PC-3 (cell line): ENCODE measurements at regions not wholly inside any gene's neighbourhood (a gene's known extent, or its start where the extent isn't known, plus 50 kb on each side); places are given as distances from the start of the nearest gene placed in this dataset.
A peak's percentile ranks its signal among the peaks of the same experiment; 100 is the strongest.
"Not testable (repeated sequence)": the region's sequence is repeated elsewhere in the genome, so short reads cannot be mapped to it uniquely, and the experiment has no call there.

Experiments used
- ATAC-seq: fragments of 200-7000 bp; cut with Tn5 transposase; 2 replicates; pipeline ENCODE4 v1.9.1; 2020; ENCODE audit warnings: mild to moderate bottlenecking, moderate library complexity
- BruUV-seq: library from RNA; stranded (reverse); fragments of 400-500 nt; replicated peaks from 2 replicates; lab custom pipeline; 2021; lab: Mats Ljungman, UMichigan
- CTCF ChIA-PET: fragments of 300-600 bp; sonication (Branson Sonifier 250); formaldehyde crosslinking; loops from one replicate; lab custom pipeline; 2022; ENCODE audit warnings: antibody characterized with exemption; lab: Charles Lee
- POLR2A ChIA-PET: fragments of 300-600 bp; sonication (Branson Sonifier 250); formaldehyde crosslinking; loops from one replicate; lab custom pipeline; 2022; ENCODE audit warnings: antibody characterized with exemption; ENCODE audit not compliant: unreplicated experiment; lab: Charles Lee
- DNase-seq: peaks from one replicate; pipeline ENCODE4 v3.0.0-alpha.2; 2015
- H2AFZ ChIP-seq: fragments of 300-600 bp; sonication (generic); 2 replicates; pipeline ENCODE4 v1.6.0; 2016; ENCODE audit warnings: antibody characterized with exemption, low read length
- H3F3A ChIP-seq: fragments of 300-600 bp; sonication (generic); one replicate; pipeline ENCODE4 v1.6.0; 2017; ENCODE audit warnings: antibody characterized with exemption, low read length, control low read depth, mild to moderate bottlenecking; ENCODE audit not compliant: unreplicated experiment
- H3K27ac ChIP-seq: fragments of 300-600 bp; sonication (generic); 2 replicates; pipeline ENCODE4 v1.5.1; 2016; ENCODE audit warnings: mild to moderate bottlenecking, low read length
- H3K27me3 ChIP-seq: fragments of 300-600 bp; sonication (generic); 2 replicates; pipeline ENCODE4 v1.6.1; 2016; ENCODE audit warnings: low read length, mixed read lengths
- H3K36me3 ChIP-seq: fragments of 300-600 bp; sonication (generic); 2 replicates; pipeline ENCODE4 v1.6.1; 2016; ENCODE audit warnings: low read depth, mixed run types, low read length, mixed read lengths
- H3K4me1 ChIP-seq: fragments of 300-600 bp; sonication (generic); 2 replicates; pipeline ENCODE4 v1.5.1; 2016; ENCODE audit warnings: low read length; ENCODE audit not compliant: insufficient read depth
- H3K4me2 ChIP-seq: fragments of 300-600 bp; sonication (generic); 2 replicates; pipeline ENCODE4 v1.6.0; 2016; ENCODE audit warnings: low read length
- H3K4me3 ChIP-seq: fragments of 300-600 bp; sonication (generic); 2 replicates; pipeline ENCODE4 v1.5.1; 2016; ENCODE audit warnings: mild to moderate bottlenecking, low read length, mixed read lengths
- H3K79me2 ChIP-seq: fragments of 300-600 bp; sonication (generic); 2 replicates; pipeline ENCODE4 v1.6.1; 2017; ENCODE audit warnings: low read length, mixed read lengths
- H3K9ac ChIP-seq: fragments of 300-600 bp; sonication (generic); 2 replicates; pipeline ENCODE4 v1.6.0; 2016; ENCODE audit warnings: mild to moderate bottlenecking, low read length
- H3K9me2 ChIP-seq: fragments of 300-600 bp; sonication (generic); replicated peaks from 2 replicates; pipeline ENCODE4 v1.6.1; 2016; ENCODE audit warnings: mixed run types, low read length, mixed read lengths
- H3K9me3 ChIP-seq: fragments of 300-600 bp; sonication (generic); 2 replicates; pipeline ENCODE4 v1.6.1; 2016; ENCODE audit warnings: low read length, mixed read lengths
- H4K20me1 ChIP-seq: fragments of 300-600 bp; sonication (generic); 2 replicates; pipeline ENCODE4 v1.6.1; 2016; ENCODE audit warnings: low read length, mixed read lengths
- CTCF ChIP-seq: fragments of 300-600 bp; sonication (generic); conservative IDR thresholded peaks from 2 replicates; pipeline ENCODE4 v1.5.1; 2017; ENCODE audit warnings: antibody characterized with exemption, low read depth, mild to moderate bottlenecking, low read length
- EZH2 ChIP-seq: fragments of 300-600 bp; sonication (generic); IDR thresholded peaks from one replicate; pipeline ENCODE4 v1.6.1; 2017; ENCODE audit warnings: antibody characterized with exemption, mild to moderate bottlenecking, low read length; ENCODE audit not compliant: unreplicated experiment
- EZH2phosphoT487 ChIP-seq: fragments of 300-600 bp; sonication (generic); IDR thresholded peaks from 2 replicates; pipeline ENCODE4 v1.6.1; 2018; ENCODE audit warnings: mild to moderate bottlenecking, antibody characterized with exemption, low read length, borderline replicate concordance
- intact Hi-C: fragments of 100-400 bp; cut with micrococcal nuclease; formaldehyde crosslinking; loops from 2 replicates; pipeline ENCODE4 v1.9.0; 2023

- H3K9me2 ChIP-seq, intact Hi-C loops, BruUV-seq, H2AFZ ChIP-seq, CTCF ChIA-PET, H3K79me2 ChIP-seq, H3K4me3 ChIP-seq, ATAC-seq, H3K27ac ChIP-seq, H3K9ac ChIP-seq, H4K20me1 ChIP-seq, POLR2A ChIA-PET, H3F3A ChIP-seq, H3K27me3 ChIP-seq, H3K36me3 ChIP-seq, DNase-seq, H3K9me3 ChIP-seq, H3K4me1 ChIP-seq, H3K4me2 ChIP-seq: not testable (repeated sequence)
These were observed 79.4 kb upstream of the RPS6KA6 start for GRCh38 chrX:84267432-84267831.

- no peaks in the 10 kb centered on the region for H3F3A ChIP-seq
- DNase-seq (no peak), ATAC-seq (no peak)
- H4K20me1 ChIP-seq = no peaks in the 10 kb centered on the region
- H3K9ac ChIP-seq = no peak overlapping the region
- no peaks in the 10 kb centered on the region for H3K9me3 ChIP-seq
- no peak overlapping the region for H2AFZ ChIP-seq
- intact Hi-C loops = no loop called here
- no peak overlapping the region for H3K4me3 ChIP-seq
- ChIA-PET POLR2A (no interaction called here), CTCF (no interaction called here)
- no peak overlapping the region for H3K27ac ChIP-seq
- no peaks in the 10 kb centered on the region for H3K9me2 ChIP-seq
- H3K27me3 ChIP-seq = no peaks in the 10 kb centered on the region
- H3K4me1 ChIP-seq = no peaks in the 10 kb centered on the region
- BruUV-seq = no TSS peak
- TF ChIP-seq CTCF = no peak
- no peak for TF ChIP-seq EZH2phosphoT487
- TF ChIP-seq EZH2 = no peak
- H3K36me3 ChIP-seq = no peaks in the 10 kb centered on the region
- H3K4me2 ChIP-seq = no peak overlapping the region
- no peaks in the 10 kb centered on the region for H3K79me2 ChIP-seq
These were observed 71.9 kb upstream of the RPS6KA6 start for GRCh38 chrX:84259868-84260267.

- Histone ChIP-seq H4K20me1 (no peaks in the 10 kb centered on the region), H3K27ac (no peak overlapping the region), H3K79me2 (no peaks in the 10 kb centered on the region), H3K4me1 (no peaks in the 10 kb centered on the region), H3F3A (no peaks in the 10 kb centered on the region), H3K27me3 (no peaks in the 10 kb centered on the region), H3K4me2 (no peak overlapping the region), H3K9me3 (no peaks in the 10 kb centered on the region), H3K9ac (no peak overlapping the region), H3K4me3 (no peak overlapping the region), H2AFZ (no peak overlapping the region), H3K36me3 (no peaks in the 10 kb centered on the region), H3K9me2 (no peaks in the 10 kb centered on the region)
- BruUV-seq = no TSS peak
- CTCF ChIA-PET = no interaction called here
- DNase-seq (no peak), ATAC-seq (no peak)
- intact Hi-C loops = no loop called here
- no peak for TF ChIP-seq EZH2
- no peak for TF ChIP-seq EZH2phosphoT487
- POLR2A ChIA-PET = no interaction called here
These were observed 70.7 kb upstream of the RPS6KA6 start for GRCh38 chrX:84258708-84259107.

- Histone ChIP-seq H4K20me1 (no peaks in the 10 kb centered on the region), H3K36me3 (no peaks in the 10 kb centered on the region), H3K4me3 (no peak overlapping the region), H3K79me2 (no peaks in the 10 kb centered on the region), H3K9ac (no peak overlapping the region), H2AFZ (no peak overlapping the region), H3K9me3 (no peaks in the 10 kb centered on the region), H3K27ac (no peak overlapping the region), H3K4me1 (peaks cover 4% of the 10 kb centered on the region; the same call in 1 of the 2 replicates), H3K27me3 (no peaks in the 10 kb centered on the region), H3F3A (no peaks in the 10 kb centered on the region), H3K9me2 (no peaks in the 10 kb centered on the region), H3K4me2 (no peak overlapping the region)
- ChIA-PET POLR2A (interaction anchor here (0.6 kb wide), 1 partner anchor 345 kb away, joined by 3 read pairs; no protein-coding TSS in a partner anchor), CTCF (no interaction called here)
- DNase-seq (peak; percentile 52), ATAC-seq (peak; percentile 93)
- BruUV-seq = no TSS peak
- intact Hi-C loops = no loop called here
- TF ChIP-seq CTCF (no peak), EZH2 (no peak), EZH2phosphoT487 (no peak)
These were observed 60.2 kb upstream of the RPS6KA6 start for GRCh38 chrX:84248226-84248625.
